Neural crest cell (in vitro differentiated cells): ENCODE measurements at regions not wholly inside any gene's neighbourhood (a gene's known extent, or its start where the extent isn't known, plus 50 kb on each side); places are given as distances from the start of the nearest gene placed in this dataset.

Experiments
- DNase-seq: peaks from one replicate; pipeline ENCODE4 v3.0.0; 2021; ENCODE audit warnings: low read depth, mixed read lengths, low spot score
- H3K27ac Mint-ChIP-seq: one replicate; pipeline ENCODE4 v1.8.0; 2021; ENCODE audit warnings: mild to moderate bottlenecking, mixed read lengths; ENCODE audit not compliant: unreplicated experiment
- H3K27me3 Mint-ChIP-seq: 2 replicates; pipeline ENCODE4 v1.8.0; 2021; ENCODE audit warnings: low read depth, mild to moderate bottlenecking, mixed read lengths
- H3K36me3 Mint-ChIP-seq: 2 replicates; pipeline ENCODE4 v1.8.0; 2021; ENCODE audit warnings: low read depth, mild to moderate bottlenecking, mixed read lengths
- H3K4me1 Mint-ChIP-seq: 2 replicates; pipeline ENCODE4 v1.8.0; 2021; ENCODE audit warnings: mixed read lengths
- H3K4me3 Mint-ChIP-seq: one replicate; pipeline ENCODE4 v1.8.0; 2021; ENCODE audit warnings: mild to moderate bottlenecking, mixed read lengths
- H3K9me3 Mint-ChIP-seq: 2 replicates; pipeline ENCODE4 v1.8.0; 2021; ENCODE audit warnings: mixed read lengths
- CTCF ChIP-seq: fragments of 200-600 bp; sonication (generic); conservative IDR thresholded peaks from 2 replicates; pipeline ENCODE4 v1.5.0; 2021; ENCODE audit warnings: antibody characterized with exemption, mild to moderate bottlenecking

- Mint-ChIP-seq H3K9me3 (no peaks in the 10 kb centered on the region), H3K4me1 (no peaks in the 10 kb centered on the region)
- no peak for TF ChIP-seq CTCF
Observed at GRCh38 chr12:58202933-58203718, 261.8 kb downstream of the ATP23 start.

GRCh38 chr12:58204071-58204470 lies 262.7 kb downstream of the ATP23 start:
- Mint-ChIP-seq H3K4me3 (no peak overlapping the region), H3K27ac (no peak overlapping the region), H3K36me3 (no peaks in the 10 kb centered on the region), H3K9me3 (no peaks in the 10 kb centered on the region), H3K4me1 (no peaks in the 10 kb centered on the region), H3K27me3 (no peaks in the 10 kb centered on the region)
- no peak for DNase-seq
- no peak for TF ChIP-seq CTCF

More at GRCh38 chr12:58202933-58203718, 261.8 kb downstream of the ATP23 start:
- Mint-ChIP-seq H3K27ac (no peak overlapping the region), H3K27me3 (no peaks in the 10 kb centered on the region), H3K4me3 (no peak overlapping the region), H3K36me3 (no peaks in the 10 kb centered on the region)
- no peak for DNase-seq

- no peak overlapping the region for H3K27ac Mint-ChIP-seq
- H3K27me3 Mint-ChIP-seq: no peaks in the 10 kb centered on the region
- no peaks in the 10 kb centered on the region for H3K4me1 Mint-ChIP-seq
- H3K4me3 Mint-ChIP-seq: no peak overlapping the region
- no peak for DNase-seq
- no peaks in the 10 kb centered on the region for H3K36me3 Mint-ChIP-seq
- no peak for TF ChIP-seq CTCF
- no peaks in the 10 kb centered on the region for H3K9me3 Mint-ChIP-seq
Observed at GRCh38 chr12:58206876-58207275, 265.5 kb downstream of the ATP23 start.

DNA sequence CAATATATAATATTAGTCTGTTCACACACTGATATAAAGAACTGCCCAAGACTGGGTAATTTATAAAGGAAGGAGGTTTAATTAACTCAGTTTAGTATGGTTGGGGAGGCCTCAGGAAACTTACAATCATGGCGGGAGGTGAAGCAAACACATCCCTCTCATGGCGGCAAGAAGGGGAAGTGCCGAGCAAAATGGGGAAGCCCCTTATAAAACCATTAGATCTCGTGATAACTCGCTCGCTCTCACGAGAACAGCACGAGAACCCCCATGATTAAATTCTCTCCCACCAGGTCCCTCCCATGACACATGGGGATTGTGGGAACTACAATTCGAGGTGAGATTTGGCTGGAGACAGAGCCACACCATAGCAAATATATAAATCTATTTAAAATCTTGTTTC lies 269.8 kb downstream of the ATP23 start:
- Mint-ChIP-seq H3K4me3 (no peak overlapping the region), H3K27ac (no peak overlapping the region), H3K27me3 (no peaks in the 10 kb centered on the region), H3K4me1 (no peaks in the 10 kb centered on the region), H3K9me3 (no peaks in the 10 kb centered on the region), H3K36me3 (no peaks in the 10 kb centered on the region)
- DNase-seq: no peak
- TF ChIP-seq CTCF: no peak

DNA sequence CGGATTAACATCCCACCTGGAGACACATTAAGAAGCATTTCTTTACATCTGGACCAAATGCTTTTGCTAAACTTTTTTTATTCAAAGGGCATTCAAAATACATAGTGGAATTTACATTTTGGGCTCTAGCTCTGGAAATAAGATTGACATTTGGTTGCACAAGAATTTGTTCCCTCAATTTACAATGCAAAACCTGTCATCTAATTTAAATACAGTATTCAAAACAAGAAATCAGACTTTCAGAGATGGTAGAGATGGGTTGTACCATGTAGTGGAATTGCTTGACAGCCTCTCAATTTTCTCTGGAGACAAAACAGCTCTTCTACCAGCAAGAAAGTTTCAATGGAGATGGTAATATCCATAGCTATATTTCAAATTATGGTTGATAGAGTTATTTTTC lies 275.8 kb downstream of the ATP23 start:
- H3K4me3 Mint-ChIP-seq: no peak overlapping the region
- H3K4me1 Mint-ChIP-seq: no peaks in the 10 kb centered on the region
- H3K9me3 Mint-ChIP-seq: no peaks in the 10 kb centered on the region
- H3K27me3 Mint-ChIP-seq: no peaks in the 10 kb centered on the region
- H3K36me3 Mint-ChIP-seq: no peaks in the 10 kb centered on the region
- no peak for TF ChIP-seq CTCF
- DNase-seq: no peak
- no peak overlapping the region for H3K27ac Mint-ChIP-seq
